ENCODE measurements at regions not wholly inside any gene's neighbourhood (a gene's known extent, or its start where the extent isn't known, plus 50 kb on each side); places are given as distances from the start of the nearest gene placed in this dataset.

DNA sequence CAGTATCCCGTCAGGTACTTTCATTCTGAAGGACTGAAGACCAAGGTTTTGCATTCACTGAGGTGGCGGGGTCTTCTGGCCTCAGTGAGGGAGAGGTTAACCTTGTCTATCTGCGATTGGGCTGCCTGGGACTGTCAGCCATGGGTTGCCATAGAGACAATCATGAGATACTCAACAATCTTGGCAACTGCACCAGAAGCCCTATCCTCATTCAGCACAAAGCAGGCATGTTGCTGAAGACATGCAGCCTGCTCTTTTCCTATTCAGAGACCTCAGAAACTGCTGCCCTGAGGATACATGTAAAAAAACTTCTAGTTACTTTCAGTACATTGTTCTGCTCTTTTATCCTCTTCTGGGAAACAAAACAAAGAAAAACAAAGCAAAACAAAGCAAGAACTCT is 146.3 kb upstream of the PIRT start:
- Histone ChIP-seq H3K4me2 (no peak overlapping the region), H3K27me3 (ENCODE audit: insufficient read depth, low read depth) (no peaks in the 10 kb centered on the region), H3K4me3 (IDR thresholded peaks at IDR 0.05; ENCODE audit: insufficient read depth, low read depth, low read length) (no peak overlapping the region), H4K20me1 (ENCODE audit: insufficient read depth) (no peaks in the 10 kb centered on the region), H3K27ac (no peak overlapping the region), H2AFZ (ENCODE audit: low read depth) (no peak overlapping the region), H3K9ac (no peak overlapping the region), H3K4me1 (ENCODE audit: low read depth, poor library complexity, severe bottlenecking) (no peaks in the 10 kb centered on the region), H3K36me3 (ENCODE audit: insufficient read depth) (no peaks in the 10 kb centered on the region), H3K79me2 (ENCODE audit: insufficient read depth, low read depth) (no peaks in the 10 kb centered on the region)
- TF ChIP-seq CTCF (conservative IDR thresholded peaks at IDR 0.05; ENCODE audit: low read depth, low read length) = no peak

- H2AFZ ChIP-seq (ENCODE audit: low read depth) = no peak overlapping the region
- no peaks in the 10 kb centered on the region for H3K36me3 ChIP-seq (ENCODE audit: insufficient read depth)
- H3K27me3 ChIP-seq (ENCODE audit: insufficient read depth, low read depth) = no peaks in the 10 kb centered on the region
- no peak overlapping the region for H3K9ac ChIP-seq
- no peaks in the 10 kb centered on the region for H3K79me2 ChIP-seq (ENCODE audit: insufficient read depth, low read depth)
- TF ChIP-seq CTCF (conservative IDR thresholded peaks at IDR 0.05; ENCODE audit: low read depth, low read length) = no peak
- no peak overlapping the region for H3K4me3 ChIP-seq (IDR thresholded peaks at IDR 0.05; ENCODE audit: insufficient read depth, low read depth, low read length)
- no peak overlapping the region for H3K27ac ChIP-seq
- H3K4me1 ChIP-seq (ENCODE audit: low read depth, poor library complexity, severe bottlenecking) = no peaks in the 10 kb centered on the region
- H4K20me1 ChIP-seq (ENCODE audit: insufficient read depth) = no peaks in the 10 kb centered on the region
- no peak overlapping the region for H3K4me2 ChIP-seq
Measured at GRCh38 chr17:10976401-10976800, 138.5 kb upstream of the PIRT start.

DNA sequence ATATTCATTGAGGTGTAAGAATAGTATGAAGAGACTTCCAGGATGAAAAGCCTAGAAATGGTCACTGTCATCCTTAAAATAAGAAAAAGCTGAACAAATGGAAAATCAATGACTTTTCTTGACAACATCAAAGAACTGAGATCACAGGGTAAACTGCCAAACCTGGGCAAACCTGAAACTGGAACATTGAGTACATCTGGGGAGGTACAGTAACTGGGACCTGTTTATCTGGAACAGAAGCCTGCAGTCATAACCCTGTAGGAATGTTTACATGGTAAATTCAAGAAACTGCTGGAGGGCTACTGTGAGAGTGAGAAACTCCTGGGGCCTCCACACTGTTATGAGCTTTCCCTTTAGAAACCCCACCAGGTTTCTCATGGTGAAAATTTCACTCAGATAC is 130.1 kb upstream of the PIRT start:
- no peaks in the 10 kb centered on the region for H4K20me1 ChIP-seq (ENCODE audit: insufficient read depth)
- no peak overlapping the region for H3K4me3 ChIP-seq (IDR thresholded peaks at IDR 0.05; ENCODE audit: insufficient read depth, low read depth, low read length)
- no peak overlapping the region for H3K4me2 ChIP-seq
- no peaks in the 10 kb centered on the region for H3K27me3 ChIP-seq (ENCODE audit: insufficient read depth, low read depth)
- no peaks in the 10 kb centered on the region for H3K79me2 ChIP-seq (ENCODE audit: insufficient read depth, low read depth)
- no peak for TF ChIP-seq CTCF (conservative IDR thresholded peaks at IDR 0.05; ENCODE audit: low read depth, low read length)
- no peak overlapping the region for H3K9ac ChIP-seq
- H3K27ac ChIP-seq = no peak overlapping the region
- no peak overlapping the region for H2AFZ ChIP-seq (ENCODE audit: low read depth)
- no peaks in the 10 kb centered on the region for H3K36me3 ChIP-seq (ENCODE audit: insufficient read depth)
- no peaks in the 10 kb centered on the region for H3K4me1 ChIP-seq (ENCODE audit: low read depth, poor library complexity, severe bottlenecking)

DNA sequence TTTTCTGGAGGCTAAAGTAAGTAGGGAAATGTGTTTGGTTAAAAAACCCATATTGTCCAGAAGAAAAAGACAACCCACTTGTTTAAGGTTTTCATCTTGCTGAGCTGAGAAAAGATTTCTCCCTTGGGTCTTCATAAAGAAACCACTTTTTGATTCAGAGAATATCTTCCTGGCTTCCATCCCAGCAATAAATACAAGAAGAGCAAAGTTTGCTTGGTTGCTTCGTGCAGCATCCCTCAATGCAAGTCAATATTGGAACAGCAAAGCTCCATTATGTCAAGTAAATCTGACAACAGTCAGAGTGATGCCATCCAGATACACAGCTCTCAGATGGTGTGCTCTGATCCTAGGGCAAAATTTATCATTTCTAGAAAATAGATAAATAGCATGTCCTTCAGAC is 118.9 kb upstream of the PIRT start:
- no peak overlapping the region for H3K4me2 ChIP-seq
- H3K27me3 ChIP-seq (ENCODE audit: insufficient read depth, low read depth) = no peaks in the 10 kb centered on the region
- no peak overlapping the region for H3K27ac ChIP-seq
- H3K79me2 ChIP-seq (ENCODE audit: insufficient read depth, low read depth) = no peaks in the 10 kb centered on the region
- no peak for TF ChIP-seq CTCF (conservative IDR thresholded peaks at IDR 0.05; ENCODE audit: low read depth, low read length)
- H3K4me1 ChIP-seq (ENCODE audit: low read depth, poor library complexity, severe bottlenecking) = no peaks in the 10 kb centered on the region
- no peak overlapping the region for H3K4me3 ChIP-seq (IDR thresholded peaks at IDR 0.05; ENCODE audit: insufficient read depth, low read depth, low read length)
- no peaks in the 10 kb centered on the region for H3K36me3 ChIP-seq (ENCODE audit: insufficient read depth)
- H2AFZ ChIP-seq (ENCODE audit: low read depth) = no peak overlapping the region
- no peaks in the 10 kb centered on the region for H4K20me1 ChIP-seq (ENCODE audit: insufficient read depth)
- no peak overlapping the region for H3K9ac ChIP-seq

DNA sequence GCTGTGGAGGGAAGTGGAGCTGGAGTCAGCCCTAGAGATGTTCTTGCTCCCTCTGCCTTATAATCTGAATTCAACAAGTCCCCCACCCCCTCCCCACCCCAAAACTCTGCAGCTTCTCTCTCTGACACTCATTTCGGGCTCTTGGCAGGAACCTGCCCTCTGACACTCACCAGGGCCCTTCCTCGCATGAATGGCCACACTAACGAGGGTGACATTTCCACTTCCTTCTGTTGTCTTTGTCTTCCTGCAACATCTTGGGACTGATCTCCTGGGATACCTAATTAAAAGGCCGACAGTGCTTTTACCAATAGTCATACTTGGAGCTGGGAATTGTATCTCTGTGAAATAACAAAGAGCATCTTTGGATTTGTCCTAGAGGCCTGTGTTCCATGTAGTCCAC is 106.9 kb upstream of the PIRT start:
- Histone ChIP-seq H3K4me2 (no peak overlapping the region), H3K4me3 (IDR thresholded peaks at IDR 0.05; ENCODE audit: insufficient read depth, low read depth, low read length) (no peak overlapping the region), H3K27ac (no peak overlapping the region), H2AFZ (ENCODE audit: low read depth) (no peak overlapping the region), H4K20me1 (ENCODE audit: insufficient read depth) (no peaks in the 10 kb centered on the region), H3K27me3 (ENCODE audit: insufficient read depth, low read depth) (no peaks in the 10 kb centered on the region), H3K4me1 (ENCODE audit: low read depth, poor library complexity, severe bottlenecking) (no peaks in the 10 kb centered on the region), H3K79me2 (ENCODE audit: insufficient read depth, low read depth) (no peaks in the 10 kb centered on the region), H3K36me3 (ENCODE audit: insufficient read depth) (no peaks in the 10 kb centered on the region), H3K9ac (no peak overlapping the region)
- no peak for TF ChIP-seq CTCF (conservative IDR thresholded peaks at IDR 0.05; ENCODE audit: low read depth, low read length)

Measured in KMS-11 (cell line).